Left ventricle myocardium superior (tissue), 1 donor: ENCODE measurements at regions not wholly inside any gene's neighbourhood (a gene's known extent, or its start where the extent isn't known, plus 50 kb on each side); places are given as distances from the start of the nearest gene placed in this dataset.

Source experiments
- ATAC-seq: fragments of 200-7000 bp; cut with Tn5 transposase; one replicate; pipeline ENCODE4 v1.9.1; 2020; ENCODE audit warnings: mild to moderate bottlenecking, moderate library complexity
- DNase-seq: peaks from one replicate; pipeline ENCODE4 v3.0.0-alpha.2; 2020
- intact Hi-C: fragments of 100-400 bp; cut with micrococcal nuclease; formaldehyde crosslinking; loops from one replicate; pipeline ENCODE4 v1.11.0; 2022
- donor health status: DM: no; HTN: yes; CAD: no; lungs with severe emphysema.

GRCh38 chr7:53904355-53904754 is 637.8 kb upstream of the VSTM2A start:
- ATAC-seq: no peak
- no peak for DNase-seq
- intact Hi-C loops: no loop called here

- ATAC-seq (no peak), DNase-seq (no peak)
- intact Hi-C loops: no loop called here
Measured at GRCh38 chr7:53917637-53918036, 624.5 kb upstream of the VSTM2A start.

- ATAC-seq: no peak
- DNase-seq: no peak
- intact Hi-C loops: no loop called here
Measured at GRCh38 chr7:53920011-53920410, 622.2 kb upstream of the VSTM2A start.

- intact Hi-C loops: no loop called here
- no peak for DNase-seq
- no peak for ATAC-seq
Measured at GRCh38 chr7:53940483-53940882, 601.7 kb upstream of the VSTM2A start.

- DNase-seq (no peak), ATAC-seq (peak; percentile 26)
- intact Hi-C loops: no loop called here
Measured at GRCh38 chr7:53947732-53948131, 594.4 kb upstream of the VSTM2A start.

GRCh38 chr7:53965716-53966115 is 576.5 kb upstream of the VSTM2A start:
- intact Hi-C loops: no loop called here
- no peak for DNase-seq
- no peak for ATAC-seq

GRCh38 chr7:53983480-53983879 is 558.7 kb upstream of the VSTM2A start:
- ATAC-seq: no peak
- DNase-seq: no peak
- intact Hi-C loops: no loop called here

- DNase-seq (no peak), ATAC-seq (no peak)
- intact Hi-C loops: no loop called here
Measured at GRCh38 chr7:53984776-53985175, 557.4 kb upstream of the VSTM2A start.

GRCh38 chr7:53988376-53988775 is 553.8 kb upstream of the VSTM2A start:
- no peak for DNase-seq
- intact Hi-C loops: no loop called here
- no peak for ATAC-seq

- intact Hi-C loops: no loop called here
- ATAC-seq: no peak
Measured at GRCh38 chr7:53993224-53993623, 549.0 kb upstream of the VSTM2A start.

GRCh38 chr7:53996876-53997275 is 545.3 kb upstream of the VSTM2A start:
- ATAC-seq (no peak), DNase-seq (no peak)
- intact Hi-C loops: no loop called here

More at GRCh38 chr7:53993224-53993623, 549.0 kb upstream of the VSTM2A start:
- no peak for DNase-seq

- ATAC-seq: no peak
- intact Hi-C loops: no loop called here
- DNase-seq: no peak
Measured at GRCh38 chr7:54014765-54015164, 527.4 kb upstream of the VSTM2A start.

- ATAC-seq: no peak
- intact Hi-C loops: no loop called here
- DNase-seq: no peak
Measured at GRCh38 chr7:54015251-54015650, 526.9 kb upstream of the VSTM2A start.

GRCh38 chr7:54037873-54038272 is 504.3 kb upstream of the VSTM2A start:
- ATAC-seq (no peak), DNase-seq (no peak)

GRCh38 chr7:54060643-54061042 is 481.5 kb upstream of the VSTM2A start:
- intact Hi-C loops: no loop called here
- ATAC-seq: no peak
- no peak for DNase-seq

More at GRCh38 chr7:54037873-54038272, 504.3 kb upstream of the VSTM2A start:
- intact Hi-C loops: no loop called here

GRCh38 chr7:54066643-54067042 is 475.5 kb upstream of the VSTM2A start:
- no peak for ATAC-seq

GRCh38 chr7:54069843-54070242 is 472.3 kb upstream of the VSTM2A start:
- no peak for DNase-seq
- no peak for ATAC-seq
- intact Hi-C loops: no loop called here

More at GRCh38 chr7:54066643-54067042, 475.5 kb upstream of the VSTM2A start:
- no peak for DNase-seq
- intact Hi-C loops: no loop called here

- ATAC-seq (no peak), DNase-seq (no peak)
- intact Hi-C loops: no loop called here
Measured at GRCh38 chr7:54072710-54073109, 469.5 kb upstream of the VSTM2A start.

- intact Hi-C loops: no loop called here
- ATAC-seq: no peak
- no peak for DNase-seq
Measured at GRCh38 chr7:54076616-54077015, 465.6 kb upstream of the VSTM2A start.

GRCh38 chr7:54080525-54080924 is 461.6 kb upstream of the VSTM2A start:
- intact Hi-C loops: no loop called here
- ATAC-seq: no peak

GRCh38 chr7:54080971-54081370 is 461.2 kb upstream of the VSTM2A start:
- ATAC-seq (no peak), DNase-seq (no peak)
- intact Hi-C loops: no loop called here

More at GRCh38 chr7:54080525-54080924, 461.6 kb upstream of the VSTM2A start:
- DNase-seq: no peak

- ATAC-seq (no peak), DNase-seq (no peak)
- intact Hi-C loops: no loop called here
Measured at GRCh38 chr7:54084340-54084739, 457.8 kb upstream of the VSTM2A start.
